ENCODE measurements at regions not wholly inside any gene's neighbourhood (a gene's known extent, or its start where the extent isn't known, plus 50 kb on each side); places are given as distances from the start of the nearest gene placed in this dataset.
A peak's percentile ranks its signal among the peaks of the same experiment; 100 is the strongest.

- no peak overlapping the region for H3K4me2 ChIP-seq (ENCODE audit: low read length)
- no peaks in the 10 kb centered on the region for H3K79me2 ChIP-seq (replicated peaks; ENCODE audit: insufficient read depth, low read length)
- no peaks in the 10 kb centered on the region for H3K27me3 ChIP-seq (ENCODE audit: insufficient read depth, low read depth, low read length)
- H3K9me3 ChIP-seq (ENCODE audit: low read length) = no peaks in the 10 kb centered on the region
- H3F3A ChIP-seq (ENCODE audit: insufficient read depth, low read length, poor library complexity, severe bottlenecking) = no peaks in the 10 kb centered on the region
- H4K20me1 ChIP-seq (ENCODE audit: insufficient read depth) = no peaks in the 10 kb centered on the region
- no peak overlapping the region for H3K27ac ChIP-seq (ENCODE audit: low read length)
- H3K9ac ChIP-seq (ENCODE audit: low read length) = no peak overlapping the region
- H3K4me3 ChIP-seq (ENCODE audit: low read length) = no peak overlapping the region
- H3K36me3 ChIP-seq (ENCODE audit: insufficient read depth, low read length) = no peaks in the 10 kb centered on the region
- TF ChIP-seq MXI1 (conservative IDR thresholded peaks at IDR 0.05; ENCODE audit: poor library complexity, severe bottlenecking) = no peak
- TF ChIP-seq EZH2 (IDR thresholded peaks at IDR 0.05; ENCODE audit: borderline replicate concordance, insufficient read depth, low read length, poor library complexity, severe bottlenecking) = no peak
- no peak overlapping the region for H2AFZ ChIP-seq (ENCODE audit: low read depth, low read length)
- H3K9me2 ChIP-seq (ENCODE audit: insufficient read depth, low read length) = no peaks in the 10 kb centered on the region
These were observed 68.6 kb upstream of the TMEM45B start for GRCh38 chr11:129747071-129747470.

- Histone ChIP-seq H3K79me2 (replicated peaks; ENCODE audit: insufficient read depth, low read length) (no peaks in the 10 kb centered on the region), H3F3A (ENCODE audit: insufficient read depth, low read length, poor library complexity, severe bottlenecking) (no peaks in the 10 kb centered on the region), H3K9me3 (ENCODE audit: low read length) (no peaks in the 10 kb centered on the region), H3K9ac (ENCODE audit: low read length) (no peak overlapping the region), H3K27ac (ENCODE audit: low read length) (no peak overlapping the region), H3K4me3 (ENCODE audit: low read length) (no peak overlapping the region), H3K4me2 (ENCODE audit: low read length) (no peak overlapping the region), H3K27me3 (ENCODE audit: insufficient read depth, low read depth, low read length) (no peaks in the 10 kb centered on the region), H4K20me1 (ENCODE audit: insufficient read depth) (no peaks in the 10 kb centered on the region), H3K36me3 (ENCODE audit: insufficient read depth, low read length) (no peaks in the 10 kb centered on the region), H3K9me2 (ENCODE audit: insufficient read depth, low read length) (no peaks in the 10 kb centered on the region), H2AFZ (ENCODE audit: low read depth, low read length) (no peak overlapping the region)
- no peak for TF ChIP-seq EZH2 (IDR thresholded peaks at IDR 0.05; ENCODE audit: borderline replicate concordance, insufficient read depth, low read length, poor library complexity, severe bottlenecking)
- TF ChIP-seq RAD21 (conservative IDR thresholded peaks at IDR 0.05) = no peak
These were observed 66.5 kb upstream of the TMEM45B start for GRCh38 chr11:129749141-129749540.

- Histone ChIP-seq H3K36me3 (ENCODE audit: insufficient read depth, low read length) (no peaks in the 10 kb centered on the region), H3K4me2 (ENCODE audit: low read length) (no peak overlapping the region), H3K4me3 (ENCODE audit: low read length) (peak overlapping the region; percentile 57), H3K9ac (ENCODE audit: low read length) (peak overlapping the region; percentile 26), H3K9me3 (ENCODE audit: low read length) (no peaks in the 10 kb centered on the region), H4K20me1 (ENCODE audit: insufficient read depth) (no peaks in the 10 kb centered on the region), H2AFZ (ENCODE audit: low read depth, low read length) (no peak overlapping the region), H3K79me2 (replicated peaks; ENCODE audit: insufficient read depth, low read length) (no peaks in the 10 kb centered on the region), H3F3A (ENCODE audit: insufficient read depth, low read length, poor library complexity, severe bottlenecking) (no peaks in the 10 kb centered on the region), H3K27ac (ENCODE audit: low read length) (no peak overlapping the region), H3K27me3 (ENCODE audit: insufficient read depth, low read depth, low read length) (no peaks in the 10 kb centered on the region), H3K9me2 (ENCODE audit: insufficient read depth, low read length) (no peaks in the 10 kb centered on the region)
- TF ChIP-seq EP300 (conservative IDR thresholded peaks at IDR 0.05; ENCODE audit: poor library complexity, severe bottlenecking) (no peak), CTCF (IDR thresholded peaks at IDR 0.05; ENCODE audit: poor library complexity, severe bottlenecking) (peak; percentile 100), SMC3 (conservative IDR thresholded peaks at IDR 0.05; ENCODE audit: poor library complexity) (peak; percentile 100), REST (IDR thresholded peaks at IDR 0.05; ENCODE audit: borderline replicate concordance) (no peak), EZH2 (IDR thresholded peaks at IDR 0.05; ENCODE audit: borderline replicate concordance, insufficient read depth, low read length, poor library complexity, severe bottlenecking) (no peak), TAF1 (IDR thresholded peaks at IDR 0.05; ENCODE audit: low read depth) (no peak), POLR2AphosphoS5 (IDR thresholded peaks at IDR 0.05) (no peak), MXI1 (conservative IDR thresholded peaks at IDR 0.05; ENCODE audit: poor library complexity, severe bottlenecking) (peak; percentile 53), RAD21 (conservative IDR thresholded peaks at IDR 0.05) (peak; percentile 99)
These were observed 65.0 kb upstream of the TMEM45B start for GRCh38 chr11:129750343-129751292.
